Stimulated activated CD4-positive, alpha-beta T cell treated with anti-CD3 and anti-CD28 coated beads, Interleukin-4, amount 100 ng/mL, for 48 hours (primary cell): ENCODE measurements at regions not wholly inside any gene's neighbourhood (a gene's known extent, or its start where the extent isn't known, plus 50 kb on each side); places are given as distances from the start of the nearest gene placed in this dataset.

Experiments
- DNase-seq, 2 donors: peaks; one replicate each; pipeline ENCODE4 v3.0.0-alpha.2; 2020; ENCODE audit warnings: low read depth in 2 of 2

DNA sequence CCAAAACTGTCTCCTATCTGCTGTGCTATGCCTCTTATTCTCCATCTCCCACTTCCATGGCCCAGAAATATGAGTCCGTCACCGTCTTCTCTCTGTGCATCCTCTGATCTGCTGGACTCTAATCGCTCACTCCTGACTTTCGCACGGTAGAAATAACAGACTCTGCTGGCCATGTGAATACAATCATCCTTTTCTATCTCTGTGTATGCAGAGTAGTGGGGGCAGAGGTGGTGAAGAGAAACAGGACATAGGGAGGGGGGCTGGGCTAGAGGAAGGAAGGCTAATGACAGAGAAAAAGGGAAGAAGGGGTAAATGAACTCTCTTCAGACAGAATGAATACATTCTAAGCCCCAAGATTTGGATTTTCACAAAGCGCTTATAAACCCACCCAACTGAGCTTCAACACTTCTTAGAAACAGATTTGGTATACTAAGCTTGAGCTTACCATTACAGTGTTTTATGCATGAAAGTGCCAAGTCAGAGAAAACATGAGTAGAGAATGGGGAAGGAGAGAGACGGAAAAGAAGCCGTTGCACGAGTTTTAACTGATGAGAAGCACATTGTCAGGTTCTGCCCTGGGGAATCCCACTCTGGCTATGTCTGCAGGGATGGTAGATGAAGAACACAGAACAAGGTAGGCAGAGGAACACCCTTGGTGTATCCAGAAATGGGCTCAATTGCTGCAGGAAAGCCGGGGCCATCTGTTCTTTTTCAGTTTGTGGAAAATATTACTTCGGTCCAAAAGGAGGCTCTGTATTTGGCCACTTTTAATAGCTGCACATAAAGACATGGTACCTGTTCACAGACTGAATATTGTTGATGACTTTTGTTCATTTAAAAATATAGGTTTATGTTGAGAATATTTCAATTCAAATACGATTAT is 324.7 kb downstream of the ETS1 start:
- DNase-seq = no peak

GRCh38 chr11:128261011-128261421 is 326.3 kb downstream of the ETS1 start:
- no peak for DNase-seq

DNA sequence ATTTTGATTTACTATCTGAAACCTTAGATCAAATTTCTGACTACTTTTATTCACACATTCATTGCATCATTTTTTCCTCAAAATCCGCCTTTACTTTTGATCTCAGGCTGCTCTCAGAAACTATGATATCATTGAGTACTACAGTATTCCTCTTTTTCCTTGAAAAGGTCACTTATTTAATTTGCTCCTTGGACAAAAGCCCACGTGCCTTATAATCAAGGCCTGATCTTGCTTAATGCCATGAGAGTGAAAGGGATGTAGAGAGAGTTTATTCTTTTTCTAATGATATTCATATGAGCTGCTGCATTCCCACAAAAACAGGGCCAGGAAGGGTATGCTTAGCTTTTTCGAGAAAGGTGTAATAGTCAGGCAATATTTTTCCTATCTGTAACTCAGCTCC is 327.0 kb downstream of the ETS1 start:
- no peak for DNase-seq

DNA sequence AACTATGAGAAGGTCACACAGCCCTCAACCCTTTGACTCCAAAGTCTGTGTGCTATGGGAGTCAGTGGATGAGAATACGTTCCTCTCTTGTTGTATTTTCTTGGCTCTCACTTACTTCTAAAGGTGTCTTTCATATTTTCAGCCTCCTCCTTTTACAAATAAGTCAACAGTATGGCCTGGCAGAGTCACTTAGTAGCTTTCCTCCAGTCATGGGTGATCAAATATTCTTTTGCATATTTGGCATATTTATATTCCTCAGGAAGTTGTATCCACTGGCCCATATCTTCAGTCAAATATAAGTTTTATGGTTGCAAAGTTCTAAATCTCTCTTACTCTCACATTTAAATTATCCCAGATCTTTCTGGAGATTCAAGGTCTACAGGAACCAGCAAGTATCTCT is 327.5 kb downstream of the ETS1 start:
- no peak for DNase-seq

DNA sequence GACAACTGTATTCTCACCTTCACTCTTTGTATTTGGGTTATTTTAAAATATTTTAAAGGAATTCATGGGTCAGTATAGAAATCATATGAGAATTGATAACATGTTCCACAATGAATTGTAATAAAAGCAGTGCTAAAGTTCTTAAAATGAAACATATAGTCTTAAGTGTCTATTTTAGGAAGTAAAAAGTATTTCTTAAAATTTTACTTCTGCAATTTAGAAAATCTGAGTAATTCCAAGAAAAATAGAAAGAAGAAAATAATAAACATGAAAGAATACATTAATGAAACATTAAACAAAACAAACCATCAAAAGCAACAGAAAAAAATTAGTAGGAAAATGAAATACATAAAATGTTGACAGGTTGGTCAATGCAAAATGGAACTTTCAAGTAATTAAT is 332.4 kb downstream of the ETS1 start:
- DNase-seq = no peak

DNA sequence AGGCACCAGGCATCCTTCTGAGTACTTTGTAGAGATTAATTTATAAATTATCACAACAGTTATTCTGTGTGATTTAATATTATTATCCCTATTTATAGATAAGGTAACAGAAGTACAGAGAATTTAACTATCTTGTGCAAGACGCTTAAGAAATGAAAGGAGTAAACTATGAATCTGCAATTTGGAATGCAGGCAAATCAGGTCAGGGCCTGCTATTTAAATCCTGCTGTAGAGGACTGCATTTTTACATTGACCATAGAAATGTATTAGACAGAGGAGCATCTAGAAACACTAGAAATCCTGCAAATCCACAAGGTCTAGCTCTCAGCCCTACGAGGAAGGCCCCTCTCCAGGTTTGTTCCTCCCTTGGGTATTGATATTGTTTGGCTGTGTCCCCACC is 336.2 kb downstream of the ETS1 start:
- DNase-seq = no peak

DNA sequence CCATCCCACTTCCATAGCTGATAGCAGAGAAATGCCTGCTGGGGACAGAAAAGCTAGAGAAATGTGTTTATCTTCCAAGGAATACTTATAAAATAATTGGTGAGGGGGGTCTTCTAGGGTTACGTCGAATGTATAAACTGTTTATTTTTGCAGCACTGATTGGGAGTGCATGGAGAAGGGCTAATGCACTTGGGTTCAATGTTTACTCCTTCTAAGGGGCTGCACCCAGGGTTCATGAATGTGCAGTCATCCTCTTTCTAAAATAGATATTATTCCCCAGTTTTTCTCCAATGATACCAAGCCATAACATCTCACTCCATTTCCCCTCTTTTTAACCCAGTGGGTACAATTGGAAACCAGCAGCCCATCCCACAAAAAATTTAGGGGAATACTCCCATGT is 336.9 kb downstream of the ETS1 start:
- DNase-seq = no peak

GRCh38 chr11:128246810-128247594 is 340.4 kb downstream of the ETS1 start:
- no peak for DNase-seq

GRCh38 chr11:128246364-128246801 is 341.0 kb downstream of the ETS1 start:
- DNase-seq = no peak

DNA sequence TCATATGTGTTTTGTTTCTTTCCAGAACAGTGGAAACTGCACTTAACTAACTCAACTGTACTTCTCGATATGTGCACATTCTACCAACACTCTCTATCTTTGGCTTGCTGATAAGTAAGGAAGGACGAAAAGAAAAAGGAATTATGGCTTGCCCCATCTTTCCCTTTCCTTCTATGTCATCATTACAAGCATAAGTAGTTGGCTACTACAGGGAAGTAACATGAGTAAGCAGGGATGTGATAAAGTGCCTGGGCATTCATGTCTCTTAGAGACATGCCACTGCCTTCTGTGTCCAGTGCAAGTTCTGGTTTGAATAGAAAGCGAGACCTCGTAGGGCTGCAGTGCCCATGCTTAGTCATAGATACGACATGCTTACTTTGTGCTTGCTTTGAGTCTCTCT is 342.5 kb downstream of the ETS1 start:
- DNase-seq = no peak

GRCh38 chr11:128242451-128242850 is 344.9 kb downstream of the ETS1 start:
- no peak for DNase-seq

DNA sequence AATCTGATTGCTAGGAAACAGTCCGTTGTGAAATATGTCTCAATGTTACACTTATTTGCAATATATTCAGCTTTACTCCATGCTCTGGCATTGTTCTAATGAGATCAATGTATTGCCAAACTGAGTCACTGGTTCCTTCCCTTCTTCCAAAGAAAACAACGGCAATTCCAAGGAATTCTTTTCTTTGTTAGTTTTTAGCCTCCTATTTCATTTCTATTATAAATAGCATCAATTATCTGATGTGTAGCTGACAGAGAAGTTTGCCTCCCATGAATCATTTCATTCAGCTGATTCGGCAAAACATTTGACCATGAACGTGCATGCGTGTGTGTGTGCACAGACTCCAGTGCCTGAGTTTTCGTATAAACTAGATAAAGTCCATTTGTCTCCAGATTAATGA is 346.8 kb downstream of the ETS1 start:
- DNase-seq = no peak

GRCh38 chr11:128239306-128239705 is 348.1 kb downstream of the ETS1 start:
- DNase-seq = no peak

- DNase-seq = no peak
Observed at GRCh38 chr11:128238521-128239265, 348.7 kb downstream of the ETS1 start.

- DNase-seq = no peak
Observed at GRCh38 chr11:128236506-128237498, 350.6 kb downstream of the ETS1 start.

GRCh38 chr11:128235958-128236357 is 351.4 kb downstream of the ETS1 start:
- no peak for DNase-seq

DNA sequence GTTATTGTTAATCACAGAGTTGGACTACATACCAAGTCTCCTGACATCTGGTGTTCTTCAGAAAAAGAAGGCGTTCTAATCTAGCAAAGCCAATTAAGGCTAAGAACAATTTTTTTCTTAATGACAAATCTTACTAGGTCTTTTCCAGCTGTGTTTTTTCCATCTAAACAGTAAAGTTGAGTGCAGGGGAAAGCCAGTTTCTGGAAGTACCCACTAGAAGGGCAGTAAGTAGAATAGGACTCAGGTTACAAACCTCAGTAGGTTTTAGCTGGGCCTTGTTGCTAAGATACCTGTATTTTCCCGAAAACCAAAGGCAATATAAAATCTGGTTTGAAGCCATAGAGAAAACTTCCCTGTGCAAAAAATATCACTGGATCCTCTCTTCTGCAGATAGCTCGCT is 351.9 kb downstream of the ETS1 start:
- DNase-seq = no peak

GRCh38 chr11:128234143-128234542 is 353.2 kb downstream of the ETS1 start:
- DNase-seq = no peak

DNA sequence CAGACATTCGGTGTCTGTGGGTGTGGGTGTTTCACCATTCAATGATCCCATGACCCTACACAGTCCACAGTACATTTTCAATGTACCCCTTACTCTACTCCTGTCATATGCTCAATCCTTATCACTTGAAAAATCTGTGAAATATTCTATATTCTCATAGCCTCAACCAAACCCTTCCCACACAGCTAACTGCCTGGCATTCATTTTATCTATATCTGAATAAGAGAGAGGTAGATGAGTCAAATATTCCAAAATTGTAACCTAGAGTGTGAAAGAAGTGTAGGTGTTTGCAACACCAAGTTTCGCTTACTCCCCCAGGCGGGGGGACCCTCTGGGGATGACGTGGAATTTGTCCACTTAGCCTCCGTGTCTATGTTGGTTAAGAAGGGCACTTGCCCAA is 354.8 kb downstream of the ETS1 start:
- peak; percentile 47 to 60 for DNase-seq

DNA sequence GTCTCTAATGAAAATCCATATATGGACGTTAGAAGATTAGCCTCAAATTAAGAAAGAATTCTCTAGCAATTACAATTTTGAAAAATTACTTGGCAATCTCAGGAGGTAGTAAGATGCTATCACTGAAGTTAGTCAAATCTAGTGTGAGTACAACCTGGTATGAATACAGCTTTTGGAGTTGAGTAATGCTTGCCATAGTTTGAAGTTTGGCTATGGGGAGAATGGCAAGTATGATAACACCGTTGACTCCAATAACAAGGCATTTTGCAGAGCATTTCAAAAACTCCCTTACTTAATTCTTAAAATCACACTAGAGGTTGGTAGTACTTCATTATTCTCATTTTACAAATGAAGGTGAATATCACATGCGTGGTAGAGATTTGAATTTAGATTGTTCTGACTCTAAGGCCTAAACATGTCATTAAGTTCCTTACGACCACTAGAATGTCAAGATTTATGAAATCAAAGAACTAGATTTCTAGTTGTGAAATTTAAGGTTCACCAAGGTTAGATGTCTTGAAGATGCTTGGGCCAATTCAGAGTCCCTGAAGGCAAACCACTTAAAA is 355.4 kb downstream of the ETS1 start:
- no peak for DNase-seq

DNA sequence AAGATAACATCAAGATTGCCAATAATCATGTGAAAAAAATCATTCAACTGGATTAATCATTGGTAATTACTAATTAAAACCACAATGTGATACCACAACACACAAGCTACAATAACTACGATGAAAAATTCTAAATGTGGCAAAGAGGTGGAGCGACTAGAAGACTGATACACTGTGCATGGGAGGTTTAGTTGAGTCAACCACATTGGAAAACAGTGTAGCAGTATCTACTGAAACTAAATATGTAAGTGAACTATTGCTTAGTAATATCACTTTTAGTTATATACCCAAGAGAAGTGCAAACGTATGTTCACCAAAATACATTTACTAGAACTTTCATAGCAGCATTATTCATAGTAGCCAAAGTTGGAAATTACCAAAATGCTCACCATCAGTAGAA is 359.9 kb downstream of the ETS1 start:
- no peak for DNase-seq
